T-helper 1 cell treated with Interleukin-12 subunit alpha and Interleukin-12 subunit beta and Interleukin-4 antibody, amounts not matched to agents 30 μg/mL and 1 μg/mL, for 36 hours (primary cell): ENCODE measurements at regions not wholly inside any gene's neighbourhood (a gene's known extent, or its start where the extent isn't known, plus 50 kb on each side); places are given as distances from the start of the nearest gene placed in this dataset.

Source experiments
- H3K27ac Mint-ChIP-seq: one replicate; pipeline ENCODE4 v1.8.0; 2021; ENCODE audit warnings: mild to moderate bottlenecking, mixed read lengths
- H3K27me3 Mint-ChIP-seq: one replicate; pipeline ENCODE4 v1.8.0; 2021; ENCODE audit warnings: low read depth, mixed read lengths
- H3K36me3 Mint-ChIP-seq: one replicate; pipeline ENCODE4 v1.8.0; 2021; ENCODE audit warnings: low read depth, mixed read lengths
- H3K4me1 Mint-ChIP-seq: one replicate; pipeline ENCODE4 v1.8.0; 2021; ENCODE audit warnings: low read depth, mixed read lengths
- H3K4me3 Mint-ChIP-seq: one replicate; pipeline ENCODE4 v1.8.0; 2021; ENCODE audit warnings: mild to moderate bottlenecking, moderate library complexity, mixed read lengths
- H3K9me3 Mint-ChIP-seq: one replicate; pipeline ENCODE4 v1.8.0; 2021; ENCODE audit warnings: mixed read lengths

DNA sequence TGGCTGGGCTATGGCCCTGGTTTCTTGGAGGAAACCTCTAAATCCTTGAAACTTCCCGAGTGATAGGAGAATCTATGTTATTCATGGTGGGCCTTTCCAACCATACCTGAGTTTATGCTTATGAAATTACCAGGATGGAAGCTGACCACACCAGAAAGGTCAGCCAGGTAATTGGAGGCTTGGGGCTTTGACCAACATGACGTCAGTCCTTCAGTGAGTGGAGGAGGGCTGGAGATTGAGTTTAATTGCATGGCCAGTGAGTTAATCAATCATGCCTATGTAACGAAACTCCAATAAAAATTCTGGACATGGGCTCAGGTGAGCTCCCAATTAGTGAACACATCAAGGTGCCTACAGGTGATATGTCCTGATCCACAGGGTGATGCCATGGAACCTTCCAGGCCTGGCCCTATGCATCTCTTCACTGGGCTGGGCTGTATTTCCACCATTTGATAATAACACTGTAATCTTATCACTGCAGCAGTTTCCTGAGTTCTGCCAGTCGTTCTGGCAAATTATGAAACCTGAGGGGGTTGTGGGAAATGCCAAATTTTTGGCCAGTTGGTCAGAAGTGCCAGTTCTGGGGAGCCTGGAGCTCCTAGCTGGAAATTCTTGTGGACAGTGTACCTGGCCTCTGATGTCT, 106.5 kb downstream of the CDH26 start:
- H3K4me1 Mint-ChIP-seq, result no peaks in the 10 kb centered on the region
- H3K36me3 Mint-ChIP-seq, result peaks cover 4% of the 10 kb centered on the region
- no peak overlapping the region for H3K27ac Mint-ChIP-seq
- H3K27me3 Mint-ChIP-seq, result no peaks in the 10 kb centered on the region
- peaks cover 7% of the 10 kb centered on the region for H3K9me3 Mint-ChIP-seq
- no peak overlapping the region for H3K4me3 Mint-ChIP-seq

DNA sequence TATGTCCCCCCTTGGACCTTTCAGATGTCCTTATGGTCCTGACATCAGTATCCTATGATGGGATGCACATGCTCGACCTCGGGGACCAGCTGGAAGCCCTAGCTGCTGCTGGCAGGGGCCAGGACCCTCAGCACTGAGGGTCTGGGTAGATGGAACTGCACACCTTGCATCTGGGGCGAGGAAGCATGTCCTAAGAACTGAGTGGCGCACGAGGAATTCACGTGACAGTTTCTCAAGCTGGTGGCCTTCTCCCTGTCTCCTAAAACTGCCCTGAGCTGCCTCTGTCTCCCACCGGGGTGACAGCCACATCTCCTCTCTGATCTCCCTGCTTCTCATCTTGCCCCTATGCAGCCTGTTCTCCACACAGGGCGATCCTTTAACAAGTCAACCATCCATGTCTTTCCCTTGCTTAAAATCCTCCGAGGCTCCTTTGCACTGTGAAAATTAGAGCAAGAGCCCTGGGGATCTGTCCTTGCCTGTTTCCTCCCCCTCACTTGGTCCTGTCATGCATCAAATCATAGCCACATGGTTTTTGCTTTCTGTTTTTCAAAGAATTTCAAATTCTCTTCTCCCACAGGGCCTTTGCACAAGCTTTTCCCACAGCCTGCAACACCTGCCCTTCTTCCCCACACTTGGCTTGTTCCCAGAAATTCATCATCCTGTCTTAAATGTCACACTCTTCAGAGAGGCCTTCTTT, 107.7 kb downstream of the CDH26 start:
- H3K36me3 Mint-ChIP-seq, result peaks cover 4% of the 10 kb centered on the region
- peaks cover 7% of the 10 kb centered on the region for H3K9me3 Mint-ChIP-seq
- no peak overlapping the region for H3K4me3 Mint-ChIP-seq
- H3K27me3 Mint-ChIP-seq, result no peaks in the 10 kb centered on the region
- no peak overlapping the region for H3K27ac Mint-ChIP-seq
- no peaks in the 10 kb centered on the region for H3K4me1 Mint-ChIP-seq

DNA sequence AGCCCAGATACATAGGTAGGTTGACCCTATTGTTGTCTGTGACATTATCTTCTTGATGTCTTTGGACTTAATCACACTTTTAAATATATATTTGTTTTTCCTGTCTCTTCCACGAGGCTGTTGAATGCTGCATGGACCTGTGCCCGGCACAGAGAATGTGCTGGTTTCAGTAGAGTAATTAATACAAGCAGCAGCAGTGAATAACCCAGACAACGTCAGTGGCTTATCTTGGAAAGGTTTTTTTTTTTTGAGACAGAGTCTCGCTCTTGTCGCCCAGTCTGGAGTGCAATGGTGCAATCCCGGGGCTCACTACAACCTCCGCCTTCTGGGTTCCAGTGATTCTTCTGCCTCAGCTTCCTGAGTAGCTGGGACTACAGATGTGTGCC, 108.2 kb downstream of the CDH26 start:
- H3K27me3 Mint-ChIP-seq, result no peaks in the 10 kb centered on the region
- H3K4me3 Mint-ChIP-seq, result no peak overlapping the region
- H3K4me1 Mint-ChIP-seq, result no peaks in the 10 kb centered on the region
- H3K36me3 Mint-ChIP-seq, result peaks cover 4% of the 10 kb centered on the region
- H3K9me3 Mint-ChIP-seq, result peaks cover 7% of the 10 kb centered on the region
- no peak overlapping the region for H3K27ac Mint-ChIP-seq

DNA sequence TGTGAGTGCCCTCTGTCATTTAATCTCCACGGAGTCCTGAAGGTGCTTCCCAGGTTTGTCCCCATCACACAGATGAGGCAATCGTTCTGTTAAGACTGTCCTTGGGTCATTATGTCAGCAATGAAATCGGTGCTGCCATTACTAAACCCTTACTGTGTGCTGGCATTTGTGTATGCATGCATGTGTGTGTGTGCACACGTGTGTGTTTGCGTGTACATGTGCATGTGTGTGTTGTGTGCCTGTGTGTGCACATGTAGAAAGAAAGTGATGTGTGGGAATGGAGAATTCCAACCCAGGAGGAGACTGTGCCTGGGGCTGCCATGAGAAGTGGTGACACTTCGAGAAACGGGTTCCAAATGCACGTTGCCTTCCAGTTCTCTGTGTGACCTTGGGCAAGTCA, 110.3 kb downstream of the CDH26 start:
- no peaks in the 10 kb centered on the region for H3K4me1 Mint-ChIP-seq
- H3K36me3 Mint-ChIP-seq, result peaks cover 4% of the 10 kb centered on the region
- no peak overlapping the region for H3K27ac Mint-ChIP-seq
- no peaks in the 10 kb centered on the region for H3K27me3 Mint-ChIP-seq
- H3K9me3 Mint-ChIP-seq, result peaks cover 7% of the 10 kb centered on the region
- no peak overlapping the region for H3K4me3 Mint-ChIP-seq

DNA sequence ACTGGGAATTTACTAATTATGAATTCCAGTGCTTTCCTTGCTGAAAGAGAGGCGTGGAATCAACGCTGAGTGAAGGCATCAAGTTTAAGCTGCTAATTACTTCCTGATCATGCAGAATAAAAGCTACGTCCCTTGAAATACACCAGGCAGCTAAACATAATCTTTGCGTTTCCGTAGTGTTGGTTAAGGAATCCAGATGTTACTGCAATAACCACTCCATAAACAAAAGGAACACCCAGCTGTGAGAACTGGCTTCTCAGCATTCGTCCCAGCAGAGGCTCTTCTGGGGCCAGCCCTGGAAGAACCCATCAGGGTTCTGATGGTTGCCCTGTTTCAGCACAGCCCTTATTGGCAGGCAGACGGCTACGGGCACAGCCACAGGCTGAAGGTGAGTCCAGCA, 111.4 kb downstream of the CDH26 start:
- no peaks in the 10 kb centered on the region for H3K27me3 Mint-ChIP-seq
- H3K36me3 Mint-ChIP-seq, result peaks cover 4% of the 10 kb centered on the region
- H3K9me3 Mint-ChIP-seq, result peaks cover 7% of the 10 kb centered on the region
- H3K4me3 Mint-ChIP-seq, result no peak overlapping the region
- H3K4me1 Mint-ChIP-seq, result no peaks in the 10 kb centered on the region
- H3K27ac Mint-ChIP-seq, result no peak overlapping the region

DNA sequence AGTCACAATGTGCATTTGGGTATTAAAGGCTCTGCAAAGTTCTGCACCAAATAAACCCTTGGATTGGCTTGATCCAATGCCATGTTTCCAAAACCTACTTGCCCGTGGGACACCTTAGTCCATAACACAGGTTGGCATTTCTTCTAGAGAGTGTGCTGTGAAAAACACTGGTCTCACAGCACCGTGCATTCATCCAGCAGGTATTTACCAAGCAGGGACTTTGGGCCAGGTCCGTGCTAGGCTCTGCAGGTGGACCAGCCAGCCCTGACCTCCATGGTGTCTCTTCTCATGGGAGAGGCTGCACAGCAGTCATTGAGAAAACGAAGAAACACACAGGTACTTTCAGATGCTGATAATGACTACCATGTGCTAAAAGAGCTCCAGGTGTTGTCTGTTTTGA, 112.6 kb downstream of the CDH26 start:
- H3K4me3 Mint-ChIP-seq, result no peak overlapping the region
- H3K36me3 Mint-ChIP-seq, result peaks cover 4% of the 10 kb centered on the region
- H3K9me3 Mint-ChIP-seq, result peaks cover 6% of the 10 kb centered on the region
- H3K27ac Mint-ChIP-seq, result no peak overlapping the region
- H3K27me3 Mint-ChIP-seq, result no peaks in the 10 kb centered on the region
- no peaks in the 10 kb centered on the region for H3K4me1 Mint-ChIP-seq

DNA sequence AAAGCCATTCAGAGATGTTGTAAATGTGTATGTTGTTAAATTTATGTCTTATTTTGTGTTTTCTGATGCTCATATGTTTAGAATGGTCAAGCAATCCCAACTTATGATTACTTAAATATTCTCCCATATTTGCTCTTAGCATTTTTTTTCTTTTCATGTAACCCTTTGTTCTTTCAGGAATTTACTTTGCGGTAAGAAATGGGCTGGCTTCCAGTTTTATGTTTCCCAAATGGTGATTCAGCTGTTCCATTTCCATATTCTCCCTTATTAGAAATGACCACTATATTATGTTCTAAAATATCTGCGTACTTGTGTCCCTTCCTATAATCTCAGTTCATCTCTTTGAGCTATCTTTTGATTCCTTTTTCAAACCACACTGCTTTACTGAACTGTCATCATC, 113.7 kb downstream of the CDH26 start:
- H3K27me3 Mint-ChIP-seq, result no peaks in the 10 kb centered on the region

DNA sequence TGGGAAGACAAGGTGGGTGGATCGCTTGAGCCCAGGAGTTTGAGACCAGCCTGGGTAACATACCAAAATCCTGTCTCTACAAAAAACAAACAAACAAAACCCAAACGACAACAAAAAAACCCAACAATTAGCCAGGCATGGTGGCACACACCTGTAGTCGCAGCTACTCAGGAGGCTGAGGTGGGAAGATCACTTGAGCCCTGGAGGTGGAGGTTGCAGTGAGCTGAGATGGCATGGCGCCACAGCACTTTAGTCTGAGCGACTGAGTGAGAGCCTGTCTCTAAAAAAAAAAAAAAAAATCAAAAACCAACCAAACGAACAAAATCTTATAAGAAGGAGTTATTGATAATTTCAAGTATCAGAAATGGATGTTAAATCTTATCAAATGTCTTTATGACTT, 114.9 kb downstream of the CDH26 start:
- Mint-ChIP-seq H3K4me3 (no peak overlapping the region), H3K27ac (no peak overlapping the region), H3K9me3 (no peaks in the 10 kb centered on the region), H3K36me3 (no peaks in the 10 kb centered on the region), H3K27me3 (no peaks in the 10 kb centered on the region), H3K4me1 (no peaks in the 10 kb centered on the region)

More for the DNA sequence above, 113.7 kb downstream of the CDH26 start:
- Mint-ChIP-seq H3K4me1 (no peaks in the 10 kb centered on the region), H3K27ac (no peak overlapping the region), H3K36me3 (no peaks in the 10 kb centered on the region), H3K4me3 (no peak overlapping the region), H3K9me3 (no peaks in the 10 kb centered on the region)

DNA sequence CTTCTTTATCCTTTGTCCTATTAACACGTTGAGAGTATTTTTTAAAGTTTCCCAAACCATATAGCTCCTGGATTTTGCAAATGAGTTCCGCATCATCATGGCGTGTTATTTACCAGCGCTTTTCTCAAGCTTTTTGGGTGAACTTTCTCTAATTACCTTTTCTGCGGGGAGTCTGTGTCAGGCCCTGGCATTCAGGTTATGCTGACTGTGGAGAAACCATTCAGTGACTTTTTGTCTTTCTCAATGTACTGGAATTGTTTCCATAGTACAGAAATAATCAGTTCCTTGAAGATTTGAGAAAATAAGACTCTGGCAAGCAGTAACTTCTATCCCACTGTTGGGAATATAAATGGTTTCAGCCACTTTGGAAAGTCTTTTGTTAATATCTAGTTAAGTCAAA, 115.3 kb downstream of the CDH26 start:
- H3K27ac Mint-ChIP-seq, result no peak overlapping the region
- H3K9me3 Mint-ChIP-seq, result no peaks in the 10 kb centered on the region
- H3K4me1 Mint-ChIP-seq, result no peaks in the 10 kb centered on the region
- H3K36me3 Mint-ChIP-seq, result no peaks in the 10 kb centered on the region
- H3K4me3 Mint-ChIP-seq, result no peak overlapping the region
- H3K27me3 Mint-ChIP-seq, result no peaks in the 10 kb centered on the region

DNA sequence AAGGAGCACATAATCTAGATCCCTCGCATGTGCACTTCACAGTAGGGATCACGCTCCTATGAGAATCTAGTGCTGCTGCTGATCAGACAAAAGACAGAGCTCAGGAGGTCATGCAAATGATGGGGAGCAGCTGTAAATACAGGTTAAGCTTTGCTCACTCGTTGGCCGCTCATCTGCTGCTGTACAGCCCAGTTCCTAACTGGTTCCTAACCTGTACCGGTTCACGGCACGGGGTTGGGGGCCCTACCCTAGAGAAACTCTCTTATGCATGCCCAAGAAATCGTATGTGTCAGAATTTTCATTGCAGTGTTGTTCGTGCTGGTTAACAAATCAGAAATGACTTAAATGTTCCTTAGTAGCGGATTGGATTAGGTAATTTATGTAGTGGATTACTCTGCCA, 116.1 kb downstream of the CDH26 start:
- no peaks in the 10 kb centered on the region for H3K9me3 Mint-ChIP-seq
- no peaks in the 10 kb centered on the region for H3K36me3 Mint-ChIP-seq
- H3K4me1 Mint-ChIP-seq, result no peaks in the 10 kb centered on the region
- H3K27me3 Mint-ChIP-seq, result no peaks in the 10 kb centered on the region
- no peak overlapping the region for H3K27ac Mint-ChIP-seq
- H3K4me3 Mint-ChIP-seq, result no peak overlapping the region

DNA sequence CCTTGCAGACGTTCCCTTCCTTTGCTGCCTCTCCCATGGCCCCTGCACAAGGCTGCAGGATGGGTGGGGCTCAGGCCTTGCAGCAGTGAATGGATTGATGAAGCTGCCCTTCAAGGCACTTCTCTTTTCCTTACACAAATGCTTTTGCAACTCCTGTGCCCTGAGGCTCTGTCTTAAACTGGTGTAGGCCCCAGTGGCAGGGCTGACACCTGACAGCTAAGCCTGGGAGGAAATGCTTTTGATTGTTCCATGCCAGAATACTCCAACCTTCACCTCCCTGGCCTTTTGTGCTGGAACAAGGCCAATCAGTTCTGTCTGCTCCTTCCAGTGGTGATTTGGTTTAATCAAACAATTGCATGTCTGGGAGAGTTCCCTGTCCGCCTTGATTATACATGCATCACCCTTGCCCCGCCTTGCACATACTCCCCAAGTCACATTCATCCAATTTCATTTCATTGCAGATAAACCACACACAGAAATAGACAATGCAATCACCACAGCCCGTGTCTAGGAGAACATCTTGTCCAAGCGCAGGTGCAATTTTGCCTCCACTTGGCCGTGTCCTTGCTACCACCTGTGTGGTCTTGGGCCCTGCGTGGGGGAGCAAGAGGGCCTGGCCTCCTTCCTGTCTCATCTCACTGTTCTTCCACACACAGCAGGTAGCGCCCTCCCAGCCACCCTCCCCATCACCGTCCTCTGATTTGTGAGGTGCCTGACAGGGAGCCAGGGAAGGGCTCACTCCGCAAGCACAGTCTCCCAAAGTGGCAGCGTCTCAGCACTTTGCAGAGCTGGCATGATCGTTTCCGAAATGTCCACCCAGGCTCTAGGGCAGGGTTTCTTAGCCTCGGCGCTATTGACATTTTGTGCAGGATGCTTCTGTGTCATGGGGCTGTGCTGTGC, 120.4 kb downstream of the CDH26 start:
- Mint-ChIP-seq H3K9me3 (no peaks in the 10 kb centered on the region), H3K27me3 (peaks cover 1% of the 10 kb centered on the region), H3K4me1 (no peaks in the 10 kb centered on the region), H3K27ac (no peak overlapping the region), H3K4me3 (no peak overlapping the region), H3K36me3 (no peaks in the 10 kb centered on the region)

DNA sequence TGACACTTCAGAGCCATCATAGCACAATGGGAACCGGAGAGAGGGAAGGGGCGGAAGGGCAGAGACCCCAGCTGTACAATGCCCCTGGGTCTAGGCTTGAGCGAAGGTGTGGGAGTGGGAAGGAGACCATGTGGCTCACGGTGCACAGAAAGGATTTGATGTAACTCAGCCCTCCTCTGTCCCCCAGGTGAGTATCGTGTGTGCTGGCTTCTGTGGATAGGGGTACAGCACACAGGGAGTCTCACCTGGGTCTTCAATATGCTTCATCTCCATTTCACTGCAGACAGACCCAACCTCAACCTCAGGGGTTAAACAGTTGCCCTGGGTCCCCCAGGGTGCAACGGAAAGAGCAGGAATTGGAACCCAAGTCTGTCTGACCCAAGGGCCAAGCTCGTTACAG, 122.2 kb downstream of the CDH26 start:
- no peak overlapping the region for H3K4me3 Mint-ChIP-seq
- H3K9me3 Mint-ChIP-seq, result no peaks in the 10 kb centered on the region
- H3K27me3 Mint-ChIP-seq, result peaks cover 13% of the 10 kb centered on the region
- H3K27ac Mint-ChIP-seq, result no peak overlapping the region
- no peaks in the 10 kb centered on the region for H3K36me3 Mint-ChIP-seq
- no peaks in the 10 kb centered on the region for H3K4me1 Mint-ChIP-seq

DNA sequence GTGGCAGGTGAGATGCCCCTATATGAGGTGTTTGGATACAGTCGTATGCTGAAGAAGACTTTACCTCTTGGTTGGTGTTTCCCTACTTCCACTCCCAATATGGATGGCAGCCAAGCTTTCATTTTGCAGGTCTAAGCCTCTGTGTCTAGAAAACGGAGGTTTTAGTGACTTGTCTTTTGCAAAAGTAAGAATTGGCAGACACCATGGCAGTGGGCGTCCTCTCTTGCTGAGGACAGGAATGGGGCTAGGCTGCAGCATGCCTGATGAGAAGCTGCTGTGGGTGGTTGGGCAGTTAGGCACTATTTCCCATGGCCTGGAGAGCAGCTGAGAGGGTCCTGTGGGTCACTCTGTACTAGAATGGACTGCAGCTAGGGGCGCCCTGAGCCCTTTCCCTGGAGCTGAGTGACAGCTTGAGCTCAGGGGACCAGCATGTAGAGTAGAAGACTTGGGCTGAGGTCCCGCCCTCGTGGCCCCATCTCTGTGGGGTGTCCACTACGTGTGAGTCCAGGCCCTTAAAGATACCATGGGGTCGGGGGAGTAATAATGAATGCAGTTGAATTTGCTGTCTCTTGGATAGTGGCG, 127.4 kb downstream of the CDH26 start:
- no peaks in the 10 kb centered on the region for H3K36me3 Mint-ChIP-seq
- peaks cover 44% of the 10 kb centered on the region for H3K27me3 Mint-ChIP-seq
- H3K27ac Mint-ChIP-seq, result no peak overlapping the region
- no peak overlapping the region for H3K4me3 Mint-ChIP-seq
- H3K9me3 Mint-ChIP-seq, result no peaks in the 10 kb centered on the region
- no peaks in the 10 kb centered on the region for H3K4me1 Mint-ChIP-seq

DNA sequence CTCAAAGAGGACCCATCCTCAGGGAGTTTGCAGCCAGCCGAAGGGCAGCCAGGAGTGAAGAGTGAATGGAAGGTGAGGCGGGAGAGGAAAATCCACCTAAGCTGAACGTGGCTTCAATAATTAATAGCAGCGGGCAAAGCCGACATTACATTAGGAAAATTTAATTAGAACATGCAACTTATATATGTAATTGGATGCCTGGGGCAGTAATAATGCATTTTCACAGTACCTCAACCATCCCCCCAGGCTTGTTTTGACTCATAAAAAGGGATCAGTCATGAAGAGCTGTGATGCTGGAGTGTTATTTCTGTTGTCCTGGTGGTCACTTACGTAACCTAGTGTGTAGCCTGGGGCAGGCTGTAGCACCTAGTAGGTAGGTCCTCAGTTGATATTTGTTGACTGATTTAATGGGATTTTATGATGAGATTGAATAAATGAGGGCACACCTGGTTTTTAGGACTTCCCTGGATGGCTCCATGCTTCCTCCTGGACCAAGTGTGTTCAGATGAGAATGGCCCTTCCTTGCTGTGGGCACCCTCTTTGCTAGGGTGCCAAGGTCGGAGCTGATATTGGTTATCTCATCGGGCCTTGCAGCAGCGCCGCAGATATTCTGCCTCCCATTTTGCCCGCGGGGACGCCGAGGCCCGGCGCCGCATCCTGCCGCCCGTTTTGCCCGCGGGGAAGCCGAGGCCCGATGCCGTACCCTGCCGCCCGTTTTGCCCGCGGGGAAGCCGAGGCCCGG, 128.8 kb downstream of the CDH26 start:
- Mint-ChIP-seq H3K36me3 (no peaks in the 10 kb centered on the region), H3K4me1 (no peaks in the 10 kb centered on the region), H3K27ac (no peak overlapping the region), H3K4me3 (no peak overlapping the region), H3K9me3 (no peaks in the 10 kb centered on the region), H3K27me3 (peaks cover 44% of the 10 kb centered on the region)
